GM21576 (cell line): ENCODE measurements at regions not wholly inside any gene's neighbourhood (a gene's known extent, or its start where the extent isn't known, plus 50 kb on each side); places are given as distances from the start of the nearest gene placed in this dataset.
"Not testable (repeated sequence)": the region's sequence is repeated elsewhere in the genome, so short reads cannot be mapped to it uniquely, and the experiment has no call there.

Experiments
- ATAC-seq: cut with Tn5 transposase; IDR thresholded peaks from one replicate; pipeline ENCODE4 v1.9.1; 2021; ENCODE audit warnings: mild to moderate bottlenecking, moderate library complexity; ENCODE audit not compliant: unreplicated experiment

DNA sequence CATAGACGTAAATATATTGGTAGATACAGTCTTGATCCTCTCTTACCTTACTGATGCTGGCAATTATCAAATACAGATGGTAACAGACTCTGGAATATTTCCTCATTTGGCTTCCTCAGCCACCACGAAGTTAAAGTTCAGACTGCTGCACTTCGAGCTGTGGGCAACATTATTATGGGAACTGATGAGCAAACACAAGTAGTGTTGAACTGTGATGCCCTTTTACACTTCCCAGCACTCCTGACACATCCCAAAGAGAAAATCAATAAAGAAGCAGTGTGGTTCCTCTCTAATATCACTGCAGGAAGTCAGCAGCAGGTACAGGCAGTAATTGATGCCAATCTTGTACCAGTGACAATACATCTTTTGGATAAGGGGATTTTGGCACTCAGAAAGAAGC is 162.7 kb upstream of the NT5E start:
- ATAC-seq = no peak

DNA sequence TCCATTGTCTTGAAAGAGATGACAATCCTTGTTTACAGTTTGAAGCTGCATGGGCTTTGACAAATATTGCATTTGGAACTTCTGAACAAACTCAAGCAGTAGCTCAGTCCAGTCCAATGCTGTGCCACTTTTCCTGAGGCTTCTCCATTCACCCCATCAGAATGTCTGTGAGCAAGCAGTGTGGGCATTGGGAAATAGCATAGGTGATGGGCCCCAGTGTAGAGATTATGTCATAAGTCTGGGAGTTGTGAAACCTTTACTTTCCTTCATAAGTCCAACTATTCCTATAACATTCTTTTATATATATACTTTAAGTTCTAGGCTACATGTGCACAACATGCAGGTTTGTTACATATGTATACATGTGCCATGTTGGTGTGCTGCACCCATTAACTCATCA is 163.4 kb upstream of the NT5E start:
- ATAC-seq = not testable (repeated sequence)

DNA sequence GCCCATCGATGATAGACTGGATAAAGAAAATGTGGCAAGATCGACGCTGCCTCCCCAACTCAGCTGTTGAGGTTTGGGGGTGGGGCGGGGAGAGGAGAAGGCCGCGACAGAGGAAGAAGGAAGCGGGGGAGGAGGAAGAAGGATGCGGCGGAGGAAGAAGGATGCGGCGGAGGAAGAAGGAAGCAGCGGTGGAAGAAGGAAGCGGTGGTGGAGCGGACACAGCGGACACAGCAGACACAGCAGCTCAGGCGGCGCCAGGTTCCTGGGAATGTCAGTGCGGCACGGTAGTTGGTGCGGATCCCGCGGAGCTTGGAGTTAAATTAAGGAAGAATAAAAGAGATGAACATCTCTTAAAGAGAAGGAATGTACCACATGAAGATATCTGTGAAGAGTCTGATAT is 163.9 kb upstream of the NT5E start:
- ATAC-seq = no peak

DNA sequence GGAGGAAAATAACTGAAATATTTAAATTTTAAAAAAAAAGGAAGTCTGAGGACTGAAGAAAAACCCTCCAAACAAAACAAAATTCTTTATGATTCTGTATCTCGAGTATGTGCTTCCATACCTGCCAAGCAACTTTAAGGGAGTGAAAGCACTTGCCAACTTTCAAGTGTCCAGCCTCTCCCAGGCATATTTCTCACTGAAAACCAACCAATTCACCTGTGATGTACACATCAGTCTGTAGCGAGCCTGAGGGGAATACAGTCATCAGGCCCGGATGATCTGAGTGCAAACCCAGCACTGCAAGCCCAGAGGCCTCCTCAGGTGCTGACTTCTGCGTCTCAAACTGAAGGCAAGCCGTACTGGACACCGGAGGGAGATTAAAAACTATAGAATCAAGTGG is 164.8 kb upstream of the NT5E start:
- no peak for ATAC-seq

DNA sequence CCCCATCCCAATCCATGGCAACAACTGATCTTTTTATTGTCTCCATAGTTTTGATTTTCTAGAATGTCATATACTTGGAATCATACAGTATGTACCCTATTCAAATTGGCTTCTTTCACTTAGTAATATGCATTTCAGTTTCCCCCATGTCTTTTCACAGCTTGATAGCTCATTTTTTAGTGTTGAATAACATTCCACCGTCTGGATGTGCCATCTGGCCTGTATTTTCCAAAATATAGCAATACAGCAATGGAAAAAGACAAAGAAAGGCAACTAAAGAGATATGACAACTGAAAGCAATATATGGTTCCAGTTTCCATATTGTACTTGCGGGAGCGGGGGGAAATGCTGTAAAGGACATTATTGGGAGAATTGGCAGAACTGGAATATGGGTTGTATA is 166.4 kb upstream of the NT5E start:
- no peak for ATAC-seq

DNA sequence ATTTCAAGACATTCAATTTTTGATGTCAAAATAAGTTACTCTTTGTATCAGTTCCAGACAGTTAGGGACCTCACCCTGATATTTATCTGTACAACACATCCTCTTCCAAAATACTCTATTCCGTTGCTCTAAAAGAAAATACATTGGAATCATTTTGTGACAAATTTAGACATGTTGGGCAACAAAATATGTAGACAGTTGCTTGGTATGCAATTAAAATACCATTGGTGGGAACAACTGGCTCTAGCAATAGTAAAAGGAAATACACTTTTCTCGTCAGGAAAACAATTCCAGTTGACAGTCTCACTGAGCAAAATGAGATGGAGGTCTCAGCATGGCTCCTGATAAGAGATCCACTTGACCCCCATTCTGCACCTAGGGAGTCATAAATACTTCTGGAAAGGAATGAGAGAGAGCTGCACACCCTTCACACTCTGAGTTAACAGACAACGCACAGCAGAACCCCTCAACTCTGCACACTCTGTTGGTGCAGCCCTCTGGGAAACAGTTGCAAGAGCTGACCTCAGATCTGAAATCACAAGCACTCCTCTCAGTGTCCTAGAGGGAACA is 171.3 kb upstream of the NT5E start:
- ATAC-seq = no peak

DNA sequence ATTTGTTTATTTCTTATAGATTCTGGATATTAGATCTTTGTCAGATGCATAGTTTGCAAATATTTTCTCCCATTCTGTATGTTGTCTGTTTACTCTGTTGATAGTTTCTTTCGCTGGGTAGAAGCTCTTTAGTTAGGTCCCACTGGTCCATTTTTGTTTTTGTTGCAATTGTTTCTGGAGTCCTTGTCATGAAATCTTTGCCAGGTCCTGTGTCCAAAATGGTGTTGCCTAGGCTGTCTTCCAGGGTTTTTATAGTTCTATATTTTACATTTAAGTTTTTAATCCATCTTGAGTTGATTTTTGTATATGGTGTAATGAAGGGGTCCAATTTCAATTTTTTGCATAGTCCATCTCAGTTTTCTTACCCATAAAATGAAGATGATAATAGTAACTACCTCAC is 173.9 kb upstream of the NT5E start:
- not testable (repeated sequence) for ATAC-seq

DNA sequence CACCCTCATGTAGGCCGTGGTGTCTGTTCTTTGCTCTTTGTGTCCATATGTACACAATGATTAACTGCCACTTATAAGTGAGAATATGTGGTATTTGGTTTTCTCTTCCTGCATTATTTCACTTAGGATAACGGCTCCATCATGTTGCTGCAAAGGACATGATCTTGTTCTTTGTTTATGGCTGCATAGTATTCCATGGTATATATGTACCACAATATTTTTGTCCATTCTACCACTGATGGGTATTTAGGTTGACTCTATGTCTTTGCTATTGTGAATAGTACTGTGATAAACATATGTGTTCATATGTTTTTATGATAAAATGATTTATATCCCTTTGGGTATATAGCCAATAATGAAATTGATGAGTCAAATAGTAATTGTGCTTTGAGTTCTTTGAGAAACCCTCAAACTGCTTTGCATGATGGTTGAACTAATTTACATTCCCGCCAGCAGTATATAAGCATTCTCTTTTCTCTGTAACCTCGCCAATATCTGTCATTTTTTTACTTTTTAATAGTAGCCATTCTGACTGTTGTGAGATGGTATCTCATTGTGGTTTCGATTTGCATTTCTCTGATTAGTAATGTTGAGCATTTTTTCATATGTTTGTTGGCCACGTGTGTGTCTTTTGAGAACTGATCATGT is 174.4 kb upstream of the NT5E start:
- no peak for ATAC-seq

DNA sequence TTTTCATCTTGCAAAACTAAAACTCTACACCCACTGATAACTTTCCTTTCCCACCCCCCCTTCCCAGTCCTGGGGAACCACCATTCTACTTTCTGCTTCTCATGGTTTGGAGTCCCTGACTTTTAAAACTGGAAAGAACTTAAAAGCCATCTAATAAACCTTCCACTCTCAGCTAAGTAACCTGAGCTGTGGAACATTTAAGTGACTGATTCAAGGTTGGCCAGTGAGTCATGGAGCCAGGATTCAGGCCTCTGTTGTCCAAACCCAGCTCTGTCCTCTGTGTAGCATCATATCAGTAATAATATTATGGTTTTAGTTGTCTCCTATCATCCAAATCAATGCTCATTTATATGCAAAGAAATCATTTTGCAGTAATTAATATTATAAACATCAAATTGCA is 176.0 kb upstream of the NT5E start:
- no peak for ATAC-seq

DNA sequence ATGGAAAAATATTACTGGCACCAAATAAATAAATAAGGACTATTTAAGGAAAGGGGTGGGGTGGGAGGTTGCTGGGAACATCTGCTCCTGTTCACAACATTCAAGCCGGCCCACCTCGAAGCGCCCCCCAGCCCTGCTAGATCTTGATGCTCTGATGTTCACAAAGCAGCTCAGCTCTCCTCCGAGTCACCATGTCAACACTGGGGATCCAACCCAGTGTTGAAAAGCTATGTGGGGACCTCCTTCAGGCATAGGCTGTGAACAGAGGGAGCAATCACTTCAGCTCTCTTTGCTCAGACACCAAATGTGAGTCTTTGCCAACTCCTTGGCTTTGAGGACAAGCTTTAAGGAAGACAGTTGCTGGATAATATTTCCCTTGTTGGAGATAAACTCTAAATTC is 176.8 kb upstream of the NT5E start:
- ATAC-seq = no peak

DNA sequence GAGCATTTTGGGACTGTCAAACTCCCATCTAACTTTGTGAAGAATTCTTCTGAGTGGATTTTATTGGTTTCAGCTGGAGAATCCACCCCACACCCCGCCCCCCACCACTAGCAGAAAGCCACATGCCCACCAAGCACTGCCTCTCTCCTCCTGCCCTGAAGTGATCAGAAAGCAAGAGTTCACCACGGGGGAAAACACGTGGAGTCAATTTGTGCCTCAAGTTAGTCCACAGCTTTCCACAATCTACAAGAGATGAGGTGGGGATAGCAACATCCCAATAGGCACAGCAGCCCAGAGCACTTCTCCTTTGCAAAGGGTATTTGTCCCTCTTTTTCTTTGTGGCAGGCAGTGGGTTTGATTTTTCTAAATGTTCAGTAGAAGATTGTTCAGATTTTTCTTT is 177.3 kb upstream of the NT5E start:
- no peak for ATAC-seq

DNA sequence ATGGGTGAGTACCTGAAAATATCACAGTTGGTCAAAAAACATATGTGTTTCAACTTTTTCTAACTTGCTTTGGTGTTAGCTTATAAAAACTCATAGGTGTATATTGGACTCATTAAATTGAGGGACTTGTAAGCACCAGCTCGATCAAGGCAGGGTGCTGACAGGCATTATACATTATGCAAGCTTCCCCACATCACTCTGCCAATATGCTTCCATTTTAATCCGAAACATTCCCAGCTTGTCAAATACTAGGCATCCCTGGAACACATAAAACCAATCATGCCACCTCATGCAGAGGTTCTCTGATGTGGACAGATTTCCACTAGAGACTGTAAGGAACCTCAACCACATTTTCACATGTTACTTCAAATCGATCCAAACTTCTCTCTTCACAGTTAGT is 187.3 kb upstream of the NT5E start:
- no peak for ATAC-seq

DNA sequence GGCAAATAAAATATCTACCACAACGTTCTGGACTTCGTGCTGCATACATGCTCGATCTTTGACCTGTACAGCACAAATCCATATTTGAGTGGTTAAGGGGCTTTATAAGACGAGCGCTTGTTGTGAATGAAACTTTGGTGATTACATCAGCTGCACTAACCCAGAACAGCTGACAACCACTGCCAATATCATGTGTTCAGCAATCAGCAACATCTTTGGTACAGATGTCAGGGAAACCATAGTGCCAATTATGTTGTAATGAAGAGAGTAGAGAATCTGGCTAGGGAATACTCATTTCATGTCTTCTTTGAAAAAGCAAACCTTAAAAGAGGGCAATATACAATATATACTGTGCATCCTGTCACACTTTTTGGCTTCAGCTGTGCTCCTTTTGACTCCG is 188.6 kb upstream of the NT5E start:
- ATAC-seq = no peak

DNA sequence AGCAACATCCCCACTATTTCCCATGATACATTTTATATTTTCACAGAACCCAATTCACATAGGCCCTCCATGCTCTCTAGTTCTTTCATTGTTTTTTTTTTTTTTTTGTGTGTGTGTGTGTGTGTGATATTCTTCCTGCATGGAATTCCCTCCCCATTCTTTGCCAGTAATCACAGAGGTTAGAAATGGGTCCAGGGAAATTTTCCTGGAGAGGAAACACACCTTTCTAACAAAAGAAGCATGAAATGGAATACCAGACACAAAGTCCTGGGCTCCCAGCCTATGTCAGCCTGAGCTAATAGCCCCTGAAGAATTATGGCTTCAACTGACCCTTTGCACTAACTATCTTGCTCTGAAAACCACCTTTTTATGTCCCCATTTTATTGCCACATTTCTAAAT is 194.2 kb upstream of the NT5E start:
- no peak for ATAC-seq

DNA sequence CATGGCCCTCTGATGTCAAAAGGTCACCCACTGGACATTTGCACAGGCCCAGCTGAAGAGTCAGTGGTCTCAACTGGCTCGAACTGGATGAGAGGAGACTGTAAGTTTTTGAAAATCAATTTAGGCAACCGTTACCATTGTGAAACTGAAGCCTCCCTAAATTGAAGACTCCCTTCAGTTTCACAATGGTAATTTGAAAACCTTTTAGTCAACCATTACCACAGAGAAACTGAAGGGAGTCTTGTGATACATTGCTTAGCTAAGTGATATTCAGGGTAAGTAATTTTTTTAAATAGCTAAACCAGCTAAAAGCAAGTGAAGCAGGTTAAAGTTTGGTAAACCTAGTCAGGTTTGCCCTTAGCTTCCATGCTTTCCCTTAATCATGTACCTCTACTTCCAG is 197.3 kb upstream of the NT5E start:
- peak; percentile 58 for ATAC-seq

DNA sequence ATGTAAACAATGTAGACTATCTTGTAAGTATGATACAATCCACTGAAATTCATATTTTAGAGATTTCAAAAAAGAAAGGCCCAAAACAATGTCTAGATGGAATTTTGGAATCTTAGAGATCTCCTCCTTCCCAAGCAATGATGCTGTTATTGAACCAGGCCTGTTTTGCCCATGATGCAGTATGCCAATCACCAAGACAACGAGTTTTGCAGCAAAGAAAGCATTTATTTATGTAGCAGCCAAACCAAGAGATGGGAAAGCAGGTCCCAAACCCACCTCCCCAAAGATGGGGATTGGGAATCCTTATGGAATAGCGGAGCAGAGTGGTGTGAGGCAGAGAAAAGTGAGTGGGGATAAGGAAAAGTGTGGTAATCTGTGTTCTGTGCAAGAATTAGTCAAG is 197.8 kb upstream of the NT5E start:
- ATAC-seq = no peak

DNA sequence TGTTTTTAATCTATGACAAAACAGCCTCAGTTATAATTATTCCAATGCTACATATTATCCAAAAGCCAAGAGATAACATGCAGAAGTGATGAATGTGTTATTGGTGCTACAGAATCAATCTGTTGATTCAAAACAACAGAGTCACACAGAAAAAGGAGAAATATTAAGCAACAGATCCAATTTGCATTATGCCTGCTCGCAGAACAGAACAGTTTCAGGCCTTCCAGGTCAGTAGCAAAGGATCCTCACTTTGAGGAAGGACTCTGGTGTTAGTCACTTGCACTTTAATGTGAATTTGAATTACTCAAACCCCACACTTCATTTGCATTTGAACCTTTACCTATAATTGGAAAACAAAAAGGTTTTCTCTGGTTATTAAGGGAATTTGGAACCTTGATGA is 198.6 kb upstream of the NT5E start:
- no peak for ATAC-seq

DNA sequence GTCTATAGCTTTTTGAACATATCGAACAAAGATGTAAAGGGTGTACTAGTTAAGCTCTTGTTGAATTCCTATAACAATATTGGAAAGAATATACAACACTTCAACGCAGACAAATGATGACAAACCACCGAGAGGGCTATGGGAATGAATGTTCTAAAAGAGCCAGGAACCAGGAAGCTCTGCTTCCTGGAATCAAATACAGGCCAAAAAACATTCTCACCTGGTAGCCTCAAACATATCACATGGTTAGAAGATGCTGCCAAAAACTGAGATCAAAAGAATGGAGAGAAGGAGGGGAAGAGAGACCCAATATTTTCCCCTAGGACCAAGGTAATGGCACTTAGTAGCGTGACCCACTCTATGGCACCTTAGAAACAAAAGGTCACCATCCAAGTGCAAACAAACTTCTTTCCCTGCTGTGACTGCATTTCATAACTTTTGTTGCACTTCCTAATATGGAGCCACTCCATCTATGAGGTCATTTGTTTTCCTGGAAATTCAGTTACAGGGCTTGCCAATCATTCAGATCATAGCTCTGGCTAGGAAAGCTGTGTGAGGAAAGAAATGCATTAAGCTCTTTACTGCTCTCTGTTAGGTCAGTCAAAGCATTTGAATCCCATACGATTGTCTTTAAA is 199.2 kb upstream of the NT5E start:
- no peak for ATAC-seq

DNA sequence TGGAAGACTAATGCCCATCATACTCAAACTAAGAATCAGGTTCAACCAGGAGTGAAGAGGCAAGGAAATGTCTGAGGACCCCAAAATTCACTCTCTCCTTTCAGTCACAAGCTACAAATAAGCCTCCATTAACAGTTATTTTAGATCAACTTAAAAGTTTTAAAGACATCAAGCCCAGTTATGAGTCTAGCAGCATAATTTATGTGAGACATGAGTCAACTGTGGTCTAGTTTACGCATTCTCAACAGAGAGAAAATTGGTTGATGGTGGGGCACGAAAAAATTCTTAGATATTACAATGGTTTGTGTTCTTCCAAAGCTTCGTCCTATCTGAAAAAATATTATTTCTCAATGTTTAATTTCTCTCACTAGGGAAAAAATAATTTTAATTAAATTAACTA is 204.9 kb upstream of the NT5E start:
- no peak for ATAC-seq

DNA sequence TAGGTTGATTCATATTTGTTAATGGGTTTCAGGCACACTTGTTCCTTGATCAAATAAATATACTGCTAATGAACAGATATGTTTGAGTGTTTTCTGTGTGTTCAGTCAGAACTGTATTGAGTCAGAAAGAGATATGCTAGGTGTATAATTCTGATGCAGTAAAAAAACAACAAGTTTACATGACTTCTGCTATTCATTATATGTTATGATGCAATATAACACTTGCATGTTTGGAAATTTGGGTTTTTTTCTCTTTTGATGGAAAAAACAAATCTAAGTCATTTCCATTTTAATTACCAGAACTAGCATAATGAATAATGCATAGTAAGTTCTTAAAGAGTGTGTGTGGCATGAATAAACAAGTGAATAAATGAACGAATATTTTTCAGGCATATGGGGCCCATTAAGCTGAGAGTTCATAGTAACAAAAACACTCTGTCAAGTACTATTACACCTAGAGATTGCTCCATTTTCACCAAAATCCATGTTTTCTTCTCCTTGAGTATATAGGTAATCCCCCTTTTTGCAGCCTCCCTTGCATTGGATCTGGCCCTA is 208.3 kb upstream of the NT5E start:
- no peak for ATAC-seq

DNA sequence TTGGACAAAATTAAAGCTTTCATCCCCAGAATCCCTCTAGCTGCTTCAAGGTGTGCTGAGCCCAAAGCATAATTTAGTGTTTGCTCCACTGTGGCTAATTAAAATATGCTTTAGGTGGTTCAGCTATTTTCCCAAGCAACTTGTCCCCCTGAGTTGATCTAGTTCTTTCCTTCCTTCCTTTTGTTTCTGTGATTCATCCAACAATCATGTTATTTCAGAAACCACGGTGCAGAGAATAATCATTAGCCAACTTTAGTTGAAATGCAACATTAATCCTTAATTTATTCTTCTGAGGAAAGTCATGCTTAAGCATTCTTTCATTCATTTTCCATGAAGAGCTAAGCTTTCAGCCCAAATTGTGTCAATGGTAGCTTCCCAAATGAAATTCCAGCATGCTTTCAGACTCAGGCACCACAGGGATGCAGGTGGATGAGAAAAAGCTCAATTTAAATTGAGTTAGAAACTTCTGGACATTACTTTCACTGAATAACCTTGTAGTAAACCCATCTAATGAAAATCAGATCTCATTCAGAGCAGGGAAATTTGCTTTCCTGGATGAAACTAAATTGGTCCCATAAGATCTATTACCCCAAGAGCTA is 209.0 kb upstream of the NT5E start:
- no peak for ATAC-seq

DNA sequence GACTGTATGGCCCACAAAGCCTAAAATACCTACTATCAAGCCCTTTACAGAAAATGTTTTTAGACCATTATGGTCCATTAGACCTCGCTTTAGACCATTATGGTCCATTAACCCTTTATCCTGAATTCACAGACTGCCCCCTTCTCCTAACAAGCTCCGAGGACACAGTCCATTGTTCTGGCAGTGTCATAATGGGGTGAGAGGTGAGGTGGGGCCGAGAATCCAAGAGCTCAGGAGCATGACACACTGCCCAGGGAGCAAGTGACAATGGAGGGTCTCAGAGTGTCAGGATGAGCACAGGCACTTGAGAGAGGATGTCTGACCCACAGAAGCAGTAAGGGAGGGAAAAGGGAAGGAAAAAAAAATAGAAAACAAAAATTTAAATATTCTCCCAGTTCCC is 212.4 kb upstream of the NT5E start:
- no peak for ATAC-seq
